ENCODE measurements at regions not wholly inside any gene's neighbourhood (a gene's known extent, or its start where the extent isn't known, plus 50 kb on each side); places are given as distances from the start of the nearest gene placed in this dataset.

DNA sequence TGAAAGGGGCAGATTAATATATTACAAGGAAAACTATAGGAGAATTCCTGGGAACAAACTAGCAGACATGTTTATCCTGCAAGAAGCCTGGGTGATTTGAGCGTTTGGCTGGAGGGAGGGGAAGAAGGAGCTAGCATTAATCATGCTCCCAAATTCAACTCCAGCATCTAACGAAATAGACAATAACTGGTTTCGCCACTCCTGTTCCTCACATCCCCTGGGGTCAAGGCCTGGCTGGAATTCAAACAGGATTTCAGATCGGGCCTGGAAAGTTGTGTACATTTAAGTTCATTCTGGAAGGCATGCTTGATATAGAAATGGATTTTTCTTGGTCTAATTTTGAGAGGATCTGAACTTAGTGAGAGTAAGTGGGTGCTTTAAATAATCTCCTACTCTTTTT, 126.1 kb upstream of the CTAGE1 start:
- Histone ChIP-seq H3K4me1 (ENCODE audit: low read length) (no peaks in the 10 kb centered on the region), H3K27ac (ENCODE audit: low read length) (no peak overlapping the region), H3K9me2 (replicated peaks; ENCODE audit: insufficient read depth, low read length) (no peaks in the 10 kb centered on the region), H3K27me3 (replicated peaks; ENCODE audit: insufficient read depth, low read length) (no peaks in the 10 kb centered on the region), H3K36me3 (replicated peaks; ENCODE audit: insufficient read depth, low read length) (no peaks in the 10 kb centered on the region), H3F3A (ENCODE audit: insufficient read depth, low read length) (no peaks in the 10 kb centered on the region), H3K9me3 (replicated peaks; ENCODE audit: insufficient read depth, low read length) (no peaks in the 10 kb centered on the region), H3K79me2 (ENCODE audit: low read length) (no peaks in the 10 kb centered on the region), H3K4me3 (ENCODE audit: low read length) (no peak overlapping the region), H4K20me1 (ENCODE audit: insufficient read depth, low read length) (no peaks in the 10 kb centered on the region), H3K4me2 (ENCODE audit: low read depth, low read length) (no peak overlapping the region), H3K9ac (ENCODE audit: low read length) (no peak overlapping the region), H2AFZ (ENCODE audit: low read length) (no peak overlapping the region)
- no peak for DNase-seq
- TF ChIP-seq EZH2phosphoT487 (IDR thresholded peaks at IDR 0.05; ENCODE audit: low read length), result no peak
- TF ChIP-seq, protein P1, sequence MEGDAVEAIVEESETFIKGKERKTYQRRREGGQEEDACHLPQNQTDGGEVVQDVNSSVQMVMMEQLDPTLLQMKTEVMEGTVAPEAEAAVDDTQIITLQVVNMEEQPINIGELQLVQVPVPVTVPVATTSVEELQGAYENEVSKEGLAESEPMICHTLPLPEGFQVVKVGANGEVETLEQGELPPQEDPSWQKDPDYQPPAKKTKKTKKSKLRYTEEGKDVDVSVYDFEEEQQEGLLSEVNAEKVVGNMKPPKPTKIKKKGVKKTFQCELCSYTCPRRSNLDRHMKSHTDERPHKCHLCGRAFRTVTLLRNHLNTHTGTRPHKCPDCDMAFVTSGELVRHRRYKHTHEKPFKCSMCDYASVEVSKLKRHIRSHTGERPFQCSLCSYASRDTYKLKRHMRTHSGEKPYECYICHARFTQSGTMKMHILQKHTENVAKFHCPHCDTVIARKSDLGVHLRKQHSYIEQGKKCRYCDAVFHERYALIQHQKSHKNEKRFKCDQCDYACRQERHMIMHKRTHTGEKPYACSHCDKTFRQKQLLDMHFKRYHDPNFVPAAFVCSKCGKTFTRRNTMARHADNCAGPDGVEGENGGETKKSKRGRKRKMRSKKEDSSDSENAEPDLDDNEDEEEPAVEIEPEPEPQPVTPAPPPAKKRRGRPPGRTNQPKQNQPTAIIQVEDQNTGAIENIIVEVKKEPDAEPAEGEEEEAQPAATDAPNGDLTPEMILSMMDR (IDR thresholded peaks at IDR 0.05; ENCODE audit: low read length), result no peak

DNA sequence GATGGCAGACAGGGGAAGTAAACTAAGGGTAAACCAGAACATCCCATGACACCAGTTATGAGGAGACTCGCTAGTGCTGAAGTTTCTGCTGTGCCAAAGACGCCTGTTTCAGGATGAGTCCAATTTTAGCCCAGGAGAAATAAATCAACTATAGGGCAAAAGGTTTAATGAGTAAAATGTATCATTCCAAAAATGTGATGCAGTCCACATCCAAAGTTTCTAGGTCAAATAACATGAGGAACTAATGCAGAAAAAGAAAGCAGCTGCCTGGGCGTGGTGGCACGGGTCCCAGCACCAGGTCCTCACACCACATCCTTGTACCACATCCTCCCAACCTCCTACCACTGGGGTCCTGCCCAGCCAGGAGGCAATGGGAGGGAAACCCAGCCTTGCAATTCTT, 126.9 kb upstream of the CTAGE1 start:
- no peaks in the 10 kb centered on the region for H3K9me3 ChIP-seq (replicated peaks; ENCODE audit: insufficient read depth, low read length)
- no peak for DNase-seq
- H3K36me3 ChIP-seq (replicated peaks; ENCODE audit: insufficient read depth, low read length), result no peaks in the 10 kb centered on the region
- no peaks in the 10 kb centered on the region for H4K20me1 ChIP-seq (ENCODE audit: insufficient read depth, low read length)
- H3K9me2 ChIP-seq (replicated peaks; ENCODE audit: insufficient read depth, low read length), result no peaks in the 10 kb centered on the region
- H3K4me3 ChIP-seq (ENCODE audit: low read length), result no peak overlapping the region
- H3K4me2 ChIP-seq (ENCODE audit: low read depth, low read length), result no peak overlapping the region
- no peak overlapping the region for H3K27ac ChIP-seq (ENCODE audit: low read length)
- H3F3A ChIP-seq (ENCODE audit: insufficient read depth, low read length), result no peaks in the 10 kb centered on the region
- TF ChIP-seq, protein P1 (IDR thresholded peaks at IDR 0.05; ENCODE audit: low read length), result no peak
- TF ChIP-seq EZH2 (optimal IDR thresholded peaks at IDR 0.05; ENCODE audit: low read depth, low read length) (no peak), EZH2phosphoT487 (IDR thresholded peaks at IDR 0.05; ENCODE audit: low read length) (no peak)
- H3K4me1 ChIP-seq (ENCODE audit: low read length), result no peaks in the 10 kb centered on the region
- no peaks in the 10 kb centered on the region for H3K27me3 ChIP-seq (replicated peaks; ENCODE audit: insufficient read depth, low read length)
- H3K79me2 ChIP-seq (ENCODE audit: low read length), result no peaks in the 10 kb centered on the region
- no peak overlapping the region for H2AFZ ChIP-seq (ENCODE audit: low read length)
- no peak overlapping the region for H3K9ac ChIP-seq (ENCODE audit: low read length)

DNA sequence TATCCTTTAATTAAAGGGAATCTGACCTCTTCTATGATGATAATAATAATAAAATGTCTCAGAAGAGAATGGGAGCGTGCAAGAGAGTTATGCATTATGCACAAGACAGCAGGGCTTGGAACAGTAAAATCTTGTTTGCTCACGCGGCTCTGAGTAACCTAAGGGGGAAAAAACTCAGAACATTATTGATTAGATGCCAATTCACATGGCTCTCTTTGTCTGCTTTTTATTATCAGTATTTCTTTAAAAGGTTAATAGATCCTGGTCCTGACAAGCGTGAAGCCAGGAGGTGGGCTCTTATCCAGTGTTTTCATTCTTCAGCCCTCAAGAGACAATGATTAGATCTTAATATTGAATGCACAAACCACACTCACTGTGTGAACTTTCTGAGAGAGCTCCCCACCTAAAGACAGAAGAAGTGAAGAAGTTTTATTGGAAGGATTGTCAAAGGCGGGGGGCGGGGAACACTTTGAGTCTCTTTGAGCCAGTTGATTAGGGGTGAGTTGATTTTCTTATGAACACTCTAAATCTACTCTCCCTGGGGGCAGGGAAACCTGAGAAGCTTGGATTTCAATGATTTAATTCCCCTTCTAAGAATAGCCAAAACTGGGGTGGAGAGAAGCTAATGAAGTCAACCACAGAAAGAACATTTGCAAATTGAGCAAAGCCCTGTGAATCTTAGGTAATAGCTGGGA, 127.5 kb upstream of the CTAGE1 start:
- no peaks in the 10 kb centered on the region for H3K4me1 ChIP-seq (ENCODE audit: low read length)
- no peaks in the 10 kb centered on the region for H3K36me3 ChIP-seq (replicated peaks; ENCODE audit: insufficient read depth, low read length)
- no peak overlapping the region for H2AFZ ChIP-seq (ENCODE audit: low read length)
- no peak overlapping the region for H3K27ac ChIP-seq (ENCODE audit: low read length)
- H3K79me2 ChIP-seq (ENCODE audit: low read length), result no peaks in the 10 kb centered on the region
- no peak overlapping the region for H3K4me2 ChIP-seq (ENCODE audit: low read depth, low read length)
- no peak overlapping the region for H3K9ac ChIP-seq (ENCODE audit: low read length)
- H3F3A ChIP-seq (ENCODE audit: insufficient read depth, low read length), result no peaks in the 10 kb centered on the region
- no peak for DNase-seq
- no peaks in the 10 kb centered on the region for H4K20me1 ChIP-seq (ENCODE audit: insufficient read depth, low read length)
- no peaks in the 10 kb centered on the region for H3K9me2 ChIP-seq (replicated peaks; ENCODE audit: insufficient read depth, low read length)
- no peak overlapping the region for H3K4me3 ChIP-seq (ENCODE audit: low read length)
- no peaks in the 10 kb centered on the region for H3K27me3 ChIP-seq (replicated peaks; ENCODE audit: insufficient read depth, low read length)
- no peaks in the 10 kb centered on the region for H3K9me3 ChIP-seq (replicated peaks; ENCODE audit: insufficient read depth, low read length)
- TF ChIP-seq EZH2 (optimal IDR thresholded peaks at IDR 0.05; ENCODE audit: low read depth, low read length) (no peak), EZH2phosphoT487 (IDR thresholded peaks at IDR 0.05; ENCODE audit: low read length) (no peak)
- TF ChIP-seq, protein P1 (IDR thresholded peaks at IDR 0.05; ENCODE audit: low read length), result no peak

Measured in MM.1S (cell line).